ENCODE measurements at regions not wholly inside any gene's neighbourhood (a gene's known extent, or its start where the extent isn't known, plus 50 kb on each side); places are given as distances from the start of the nearest gene placed in this dataset.

- no peak for TF ChIP-seq CTCF (IDR thresholded peaks at IDR 0.05 in 8 of 11, conservative IDR thresholded peaks at IDR 0.05 in 3 of 11)
- no peak for TF ChIP-seq POLR2AphosphoS5 (IDR thresholded peaks at IDR 0.05)
Measured at GRCh38 chr13:79749566-79749965, 268.6 kb downstream of the NDFIP2 start.

All from spleen (tissue), 7 donors.